Right atrium auricular region (tissue), 2 donors: ENCODE measurements at regions not wholly inside any gene's neighbourhood (a gene's known extent, or its start where the extent isn't known, plus 50 kb on each side); places are given as distances from the start of the nearest gene placed in this dataset.

ENCODE experiments used
- DNase-seq: peaks from one replicate; pipeline ENCODE4 v3.0.0-alpha.2; 2019; ENCODE audit warnings: low spot score
- H3K27ac ChIP-seq, 2 donors: fragments of 200-600 bp; sonication (generic); 1 replicate in 1 of 2; 2 replicates in 1 of 2; pipeline ENCODE4 v1.5.1; 2016 to 2019
- H3K27me3 ChIP-seq, 2 donors: fragments of 200-600 bp; sonication (generic); one replicate each; pipeline versions ENCODE4 v1.5.1 to v1.6.0; 2017 to 2019
- H3K36me3 ChIP-seq: fragments of 200-600 bp; sonication (generic); one replicate; pipeline ENCODE4 v1.5.1; 2016
- H3K4me1 ChIP-seq, 2 donors: fragments of 200-600 bp; sonication (generic); one replicate each; pipeline versions ENCODE4 v1.5.1 to v1.6.0; 2017 to 2019
- H3K4me3 ChIP-seq, 2 donors: fragments of 200-600 bp; sonication (generic); 1 replicate in 1 of 2; 2 replicates in 1 of 2; pipeline ENCODE4 v1.5.1; 2017 to 2019; ENCODE audit warnings: mild to moderate bottlenecking in 1 of 2, moderate library complexity in 1 of 2
- H3K9me3 ChIP-seq, 2 donors: fragments of 200-600 bp; sonication (generic); one replicate each; pipeline ENCODE4 v1.5.1; 2019
- TF ChIP-seq, protein P1 (sequence below), 2 donors: fragments of 200-600 bp; sonication (generic); IDR thresholded peaks; one replicate each; pipeline ENCODE4 v1.5.1; 2019; ENCODE audit warnings: antibody characterized with exemption in 2 of 2

DNA sequence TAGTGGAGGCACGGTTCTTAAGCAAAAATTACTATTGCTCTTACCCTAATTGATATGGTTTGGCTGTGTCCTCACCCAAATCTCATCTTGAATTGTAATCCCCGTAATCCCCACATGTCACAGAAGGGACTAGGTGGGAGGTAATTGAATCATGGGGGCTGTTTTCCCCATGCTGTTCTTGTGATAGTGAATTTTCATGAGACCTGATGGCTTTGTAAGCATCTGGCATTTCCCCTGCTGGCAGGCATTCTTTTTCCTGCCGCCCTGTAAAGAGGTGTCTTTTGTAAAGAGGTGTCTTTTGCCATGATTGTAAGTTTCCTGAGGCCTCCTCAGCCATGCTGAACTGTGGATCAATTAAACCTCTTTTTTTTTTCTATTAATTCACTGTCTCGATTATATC, 1691.8 kb upstream of the SLC39A10 start:
- no peak for DNase-seq
- Histone ChIP-seq H3K4me1 (no peaks in the 10 kb centered on the region), H3K27ac (no peak overlapping the region), H3K27me3 (no peaks in the 10 kb centered on the region), H3K4me3 (no peak overlapping the region), H3K36me3 (no peaks in the 10 kb centered on the region), H3K9me3 (no peaks in the 10 kb centered on the region)
- TF ChIP-seq, protein P1, sequence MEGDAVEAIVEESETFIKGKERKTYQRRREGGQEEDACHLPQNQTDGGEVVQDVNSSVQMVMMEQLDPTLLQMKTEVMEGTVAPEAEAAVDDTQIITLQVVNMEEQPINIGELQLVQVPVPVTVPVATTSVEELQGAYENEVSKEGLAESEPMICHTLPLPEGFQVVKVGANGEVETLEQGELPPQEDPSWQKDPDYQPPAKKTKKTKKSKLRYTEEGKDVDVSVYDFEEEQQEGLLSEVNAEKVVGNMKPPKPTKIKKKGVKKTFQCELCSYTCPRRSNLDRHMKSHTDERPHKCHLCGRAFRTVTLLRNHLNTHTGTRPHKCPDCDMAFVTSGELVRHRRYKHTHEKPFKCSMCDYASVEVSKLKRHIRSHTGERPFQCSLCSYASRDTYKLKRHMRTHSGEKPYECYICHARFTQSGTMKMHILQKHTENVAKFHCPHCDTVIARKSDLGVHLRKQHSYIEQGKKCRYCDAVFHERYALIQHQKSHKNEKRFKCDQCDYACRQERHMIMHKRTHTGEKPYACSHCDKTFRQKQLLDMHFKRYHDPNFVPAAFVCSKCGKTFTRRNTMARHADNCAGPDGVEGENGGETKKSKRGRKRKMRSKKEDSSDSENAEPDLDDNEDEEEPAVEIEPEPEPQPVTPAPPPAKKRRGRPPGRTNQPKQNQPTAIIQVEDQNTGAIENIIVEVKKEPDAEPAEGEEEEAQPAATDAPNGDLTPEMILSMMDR (IDR thresholded peaks at IDR 0.05) = no peak

DNA sequence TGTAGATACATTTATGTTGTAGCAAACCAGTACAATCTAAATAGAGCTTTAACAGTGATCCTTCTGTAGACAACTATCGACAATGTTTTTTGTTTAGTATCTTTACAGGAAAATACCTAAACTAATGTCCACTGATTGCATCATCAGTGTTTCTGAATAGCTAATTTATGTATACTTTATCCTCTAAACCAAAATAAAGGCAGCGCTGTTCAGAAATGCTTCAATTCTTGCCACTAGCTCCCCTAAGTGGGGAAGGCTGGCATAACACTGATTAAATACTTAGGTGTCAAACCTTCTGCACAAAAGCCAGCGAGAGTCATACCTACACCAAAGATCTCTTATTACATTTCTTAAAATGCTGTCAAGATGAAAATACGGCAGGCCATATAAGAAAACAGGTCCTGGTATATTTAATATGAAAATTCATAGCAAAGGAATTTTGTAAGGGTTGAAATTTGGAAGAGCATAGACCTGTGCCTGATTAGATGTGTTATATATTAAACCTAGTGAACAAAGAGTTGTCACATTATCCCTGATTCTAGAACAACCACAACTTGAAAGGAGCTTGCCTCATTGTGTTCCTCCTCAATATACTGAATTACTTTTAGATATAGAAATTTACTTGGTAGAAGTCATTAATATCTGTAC, 1693.4 kb upstream of the SLC39A10 start:
- H3K9me3 ChIP-seq = no peaks in the 10 kb centered on the region
- no peaks in the 10 kb centered on the region for H3K27me3 ChIP-seq
- no peak overlapping the region for H3K27ac ChIP-seq
- H3K36me3 ChIP-seq = no peaks in the 10 kb centered on the region
- H3K4me3 ChIP-seq = no peak overlapping the region
- TF ChIP-seq, protein P1 (IDR thresholded peaks at IDR 0.05) = no peak
- DNase-seq = no peak
- H3K4me1 ChIP-seq = no peaks in the 10 kb centered on the region

DNA sequence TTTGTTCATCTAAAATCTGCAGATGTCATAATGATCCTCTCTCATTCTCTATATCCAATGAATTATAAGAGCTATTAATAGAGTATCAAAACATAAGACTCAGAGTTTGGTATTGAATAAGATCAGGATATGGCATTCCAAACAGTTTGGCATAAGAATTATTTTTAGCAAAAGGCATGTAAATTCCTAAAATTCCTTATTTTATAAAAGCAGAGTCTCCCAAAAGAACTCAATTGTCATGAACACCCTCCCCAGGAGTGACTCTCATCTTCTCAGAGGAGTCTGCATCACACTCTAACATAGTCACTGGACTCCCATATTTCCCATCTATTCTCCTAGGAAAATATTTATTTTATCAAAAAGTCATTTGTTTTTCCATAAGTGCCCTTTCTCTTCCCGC, 1710.2 kb upstream of the SLC39A10 start:
- DNase-seq = no peak
- H3K9me3 ChIP-seq = no peaks in the 10 kb centered on the region
- H3K27ac ChIP-seq = no peak overlapping the region
- no peaks in the 10 kb centered on the region for H3K4me1 ChIP-seq
- H3K27me3 ChIP-seq = no peaks in the 10 kb centered on the region
- no peaks in the 10 kb centered on the region for H3K36me3 ChIP-seq
- TF ChIP-seq, protein P1 (IDR thresholded peaks at IDR 0.05) = no peak
- H3K4me3 ChIP-seq = no peak overlapping the region

- Histone ChIP-seq H3K4me3 (no peak overlapping the region), H3K4me1 (no peaks in the 10 kb centered on the region), H3K9me3 (no peaks in the 10 kb centered on the region), H3K36me3 (no peaks in the 10 kb centered on the region), H3K27ac (no peak overlapping the region), H3K27me3 (no peaks in the 10 kb centered on the region)
- DNase-seq = no peak
- TF ChIP-seq, protein P1 (IDR thresholded peaks at IDR 0.05) = no peak
Measured at GRCh38 chr2:193943406-193943960, 1713.5 kb upstream of the SLC39A10 start.

GRCh38 chr2:193935114-193935513, 1721.9 kb upstream of the SLC39A10 start:
- no peaks in the 10 kb centered on the region for H3K9me3 ChIP-seq
- TF ChIP-seq, protein P1 (IDR thresholded peaks at IDR 0.05) = no peak
- no peaks in the 10 kb centered on the region for H3K4me1 ChIP-seq
- H3K27me3 ChIP-seq = no peaks in the 10 kb centered on the region
- no peaks in the 10 kb centered on the region for H3K36me3 ChIP-seq
- no peak for DNase-seq
- no peak overlapping the region for H3K4me3 ChIP-seq
- H3K27ac ChIP-seq = no peak overlapping the region

DNA sequence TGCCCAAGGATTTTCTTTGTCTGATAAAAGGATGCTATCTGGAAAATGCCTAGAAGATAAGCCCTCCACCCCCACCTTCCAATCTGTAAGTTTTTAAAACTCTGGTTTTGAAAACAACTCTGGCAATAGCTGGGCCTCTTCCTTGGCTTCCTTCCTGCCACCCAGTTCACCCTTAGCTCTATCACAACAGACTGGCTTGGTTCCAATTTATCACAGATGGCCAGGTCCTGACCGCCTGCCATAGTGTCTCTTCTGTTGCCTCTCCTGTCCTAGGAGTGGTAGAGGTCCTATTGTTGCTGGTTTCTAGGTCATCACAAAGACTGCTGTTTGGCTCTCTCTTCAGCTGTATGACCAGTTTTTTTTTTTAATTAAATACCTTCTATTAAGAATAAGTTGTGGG, 1727.9 kb upstream of the SLC39A10 start:
- DNase-seq = no peak
- Histone ChIP-seq H3K4me3 (no peak overlapping the region), H3K27ac (no peak overlapping the region), H3K27me3 (no peaks in the 10 kb centered on the region), H3K4me1 (no peaks in the 10 kb centered on the region), H3K9me3 (no peaks in the 10 kb centered on the region), H3K36me3 (no peaks in the 10 kb centered on the region)
- TF ChIP-seq, protein P1 (IDR thresholded peaks at IDR 0.05) = no peak
